ENCODE measurements at regions not wholly inside any gene's neighbourhood (a gene's known extent, or its start where the extent isn't known, plus 50 kb on each side); places are given as distances from the start of the nearest gene placed in this dataset.
A peak's percentile ranks its signal among the peaks of the same experiment; 100 is the strongest.

- DNase-seq (ENCODE audit: low spot score in 2 of 2) (no peak), ATAC-seq (ENCODE audit: low read depth) (no peak)
- no peak overlapping the region for H3K27ac Mint-ChIP-seq
- no peaks in the 10 kb centered on the region for H3K36me3 Mint-ChIP-seq
- H3K27me3 Mint-ChIP-seq: no peaks in the 10 kb centered on the region
- H3K4me1 Mint-ChIP-seq: peaks cover 6% of the 10 kb centered on the region
- no peak overlapping the region for H3K4me3 Mint-ChIP-seq
- peaks cover under 1% of the 10 kb centered on the region for H3K9me3 Mint-ChIP-seq
Observed at GRCh38 chr6:18335948-18336347, 51.2 kb upstream of the RNF144B start.

GRCh38 chr6:18334251-18334650, 52.9 kb upstream of the RNF144B start:
- H3K4me3 Mint-ChIP-seq: no peak overlapping the region
- no peak for ATAC-seq (ENCODE audit: low read depth)
- H3K27ac Mint-ChIP-seq: no peak overlapping the region

GRCh38 chr6:18330548-18331081, 56.5 kb upstream of the RNF144B start:
- DNase-seq (ENCODE audit: low spot score in 2 of 2): peak in 1 of 2 donors; percentile 13
- Mint-ChIP-seq H3K27me3 (no peaks in the 10 kb centered on the region), H3K4me1 (peaks cover 27% of the 10 kb centered on the region), H3K9me3 (peaks cover 1% of the 10 kb centered on the region), H3K36me3 (no peaks in the 10 kb centered on the region), H3K27ac (peak overlapping the region; percentile 46), H3K4me3 (no peak overlapping the region)
- ATAC-seq (ENCODE audit: low read depth): peak; percentile 71

More at GRCh38 chr6:18334251-18334650, 52.9 kb upstream of the RNF144B start:
- DNase-seq (ENCODE audit: low spot score in 2 of 2): no peak
- H3K36me3 Mint-ChIP-seq: no peaks in the 10 kb centered on the region
- no peaks in the 10 kb centered on the region for H3K27me3 Mint-ChIP-seq
- peaks cover 1% of the 10 kb centered on the region for H3K9me3 Mint-ChIP-seq
- peaks cover 13% of the 10 kb centered on the region for H3K4me1 Mint-ChIP-seq

- Mint-ChIP-seq H3K27ac (peak overlapping the region; percentile 46), H3K4me3 (no peak overlapping the region), H3K36me3 (no peaks in the 10 kb centered on the region), H3K27me3 (no peaks in the 10 kb centered on the region), H3K4me1 (peaks cover 27% of the 10 kb centered on the region), H3K9me3 (peaks cover 1% of the 10 kb centered on the region)
- DNase-seq (ENCODE audit: low spot score in 2 of 2) (no peak), ATAC-seq (ENCODE audit: low read depth) (no peak)
Observed at GRCh38 chr6:18329776-18330175, 57.4 kb upstream of the RNF144B start.

- Mint-ChIP-seq H3K4me1 (peaks cover 27% of the 10 kb centered on the region), H3K27me3 (no peaks in the 10 kb centered on the region), H3K27ac (peak overlapping the region; percentile 48), H3K4me3 (no peak overlapping the region), H3K9me3 (peaks cover 1% of the 10 kb centered on the region), H3K36me3 (no peaks in the 10 kb centered on the region)
- ATAC-seq (ENCODE audit: low read depth) (peak; percentile 44), DNase-seq (ENCODE audit: low spot score in 2 of 2) (no peak)
Observed at GRCh38 chr6:18328540-18328939, 58.6 kb upstream of the RNF144B start.

GRCh38 chr6:18328070-18328469, 59.1 kb upstream of the RNF144B start:
- Mint-ChIP-seq H3K27me3 (no peaks in the 10 kb centered on the region), H3K9me3 (peaks cover 1% of the 10 kb centered on the region), H3K36me3 (no peaks in the 10 kb centered on the region), H3K4me3 (no peak overlapping the region), H3K4me1 (peaks cover 27% of the 10 kb centered on the region), H3K27ac (peak overlapping the region; percentile 48)
- ATAC-seq (ENCODE audit: low read depth) (no peak), DNase-seq (ENCODE audit: low spot score in 2 of 2) (no peak)

- DNase-seq (ENCODE audit: low spot score in 2 of 2) (peak in 1 of 2 donors; percentile 14), ATAC-seq (ENCODE audit: low read depth) (peak; percentile 38)
- Mint-ChIP-seq H3K4me3 (peak overlapping the region; percentile 73), H3K36me3 (no peaks in the 10 kb centered on the region), H3K4me1 (peaks cover 27% of the 10 kb centered on the region), H3K9me3 (peaks cover 1% of the 10 kb centered on the region), H3K27ac (peak overlapping the region; percentile 48), H3K27me3 (no peaks in the 10 kb centered on the region)
Observed at GRCh38 chr6:18327626-18328025, 59.5 kb upstream of the RNF144B start.

- H3K27me3 Mint-ChIP-seq: no peaks in the 10 kb centered on the region
Observed at GRCh38 chr6:18326980-18327379, 60.2 kb upstream of the RNF144B start.

GRCh38 chr6:18326001-18326400, 61.1 kb upstream of the RNF144B start:
- Mint-ChIP-seq H3K27ac (no peak overlapping the region), H3K27me3 (no peaks in the 10 kb centered on the region), H3K9me3 (peaks cover under 1% of the 10 kb centered on the region), H3K36me3 (no peaks in the 10 kb centered on the region), H3K4me1 (peaks cover 26% of the 10 kb centered on the region), H3K4me3 (no peak overlapping the region)
- ATAC-seq (ENCODE audit: low read depth): no peak
- DNase-seq (ENCODE audit: low spot score in 2 of 2): no peak

More at GRCh38 chr6:18326980-18327379, 60.2 kb upstream of the RNF144B start:
- H3K4me1 Mint-ChIP-seq: peaks cover 27% of the 10 kb centered on the region
- H3K27ac Mint-ChIP-seq: no peak overlapping the region
- DNase-seq (ENCODE audit: low spot score in 2 of 2) (no peak), ATAC-seq (ENCODE audit: low read depth) (no peak)
- peak overlapping the region; percentile 31 for H3K4me3 Mint-ChIP-seq
- peaks cover 1% of the 10 kb centered on the region for H3K9me3 Mint-ChIP-seq
- H3K36me3 Mint-ChIP-seq: no peaks in the 10 kb centered on the region

GRCh38 chr6:18324706-18325042, 60.3 kb upstream of the DEK start:
- DNase-seq (ENCODE audit: low spot score in 2 of 2) (no peak), ATAC-seq (ENCODE audit: low read depth) (no peak)
- Mint-ChIP-seq H3K9me3 (no peaks in the 10 kb centered on the region), H3K27ac (no peak overlapping the region), H3K27me3 (no peaks in the 10 kb centered on the region), H3K4me1 (peaks cover 18% of the 10 kb centered on the region), H3K4me3 (no peak overlapping the region), H3K36me3 (no peaks in the 10 kb centered on the region)

- Mint-ChIP-seq H3K4me1 (peaks cover 18% of the 10 kb centered on the region), H3K4me3 (no peak overlapping the region), H3K27ac (no peak overlapping the region), H3K27me3 (no peaks in the 10 kb centered on the region), H3K36me3 (no peaks in the 10 kb centered on the region), H3K9me3 (no peaks in the 10 kb centered on the region)
- ATAC-seq (ENCODE audit: low read depth) (peak; percentile 52), DNase-seq (ENCODE audit: low spot score in 2 of 2) (peak in 1 of 2 donors; percentile 49)
Observed at GRCh38 chr6:18323935-18324705, 59.8 kb upstream of the DEK start.

- ATAC-seq (ENCODE audit: low read depth) (no peak), DNase-seq (ENCODE audit: low spot score in 2 of 2) (no peak)
- Mint-ChIP-seq H3K4me3 (no peak overlapping the region), H3K27ac (no peak overlapping the region), H3K9me3 (no peaks in the 10 kb centered on the region), H3K4me1 (no peaks in the 10 kb centered on the region), H3K27me3 (peaks cover 6% of the 10 kb centered on the region), H3K36me3 (no peaks in the 10 kb centered on the region)
Observed at GRCh38 chr6:18317850-18318249, 53.5 kb upstream of the DEK start.

- DNase-seq (ENCODE audit: low spot score in 2 of 2): no peak
- ATAC-seq (ENCODE audit: low read depth): no peak
- Mint-ChIP-seq H3K27ac (no peak overlapping the region), H3K4me3 (no peak overlapping the region), H3K9me3 (peaks cover 2% of the 10 kb centered on the region), H3K4me1 (no peaks in the 10 kb centered on the region), H3K27me3 (peaks cover 11% of the 10 kb centered on the region), H3K36me3 (no peaks in the 10 kb centered on the region)
Observed at GRCh38 chr6:18314317-18314997, 50.1 kb upstream of the DEK start.
